B cell (primary cell): ENCODE measurements at regions not wholly inside any gene's neighbourhood (a gene's known extent, or its start where the extent isn't known, plus 50 kb on each side); places are given as distances from the start of the nearest gene placed in this dataset.

ENCODE experiments used
- ATAC-seq: fragments of 200-7000 bp; cut with Tn5 transposase; one replicate; pipeline ENCODE4 v1.10.0; 2021; ENCODE audit warnings: low read depth, mild to moderate bottlenecking, moderate number of reproducible peaks, moderate library complexity
- CTCF ChIA-PET: fragments of 350-600 bp; sonication (Branson Sonifier 250); formaldehyde crosslinking; loops from one replicate; lab custom pipeline; 2021; ENCODE audit warnings: antibody characterized with exemption, inconsistent platforms; lab: Charles Lee
- POLR2A ChIA-PET: fragments of 350-600 bp; sonication (Branson Sonifier 250); formaldehyde crosslinking; loops from one replicate; lab custom pipeline; 2021; ENCODE audit warnings: antibody characterized with exemption; lab: Charles Lee
- DNase-seq: peaks from one replicate; pipeline ENCODE4 v3.0.0; 2013
- H2AFZ ChIP-seq: 2 replicates; pipeline ENCODE4 v1.6.1; 2012; ENCODE audit warnings: mild to moderate bottlenecking, low read depth, low read length; ENCODE audit not compliant: insufficient read depth, poor library complexity, severe bottlenecking
- H3K27ac ChIP-seq, 2 donors: 1 replicate in 1 of 2; 2 replicates in 1 of 2; pipeline ENCODE4 v1.5.1; 2012 to 2013; ENCODE audit warnings: low read length in 2 of 2, mild to moderate bottlenecking in 2 of 2, moderate library complexity in 1 of 2
- H3K27me3 ChIP-seq, 4 experiments: fragments of 200-600 bp in 1 of 4; sonication (generic) in 1 of 4; replicated peaks in 1 of 4; 1 replicate in 2 of 4; 2 replicates in 2 of 4; pipeline versions ENCODE4 v1.6.1 to v1.7.0; 2013 to 2016; ENCODE audit warnings: low read length in 3 of 4, mild to moderate bottlenecking in 2 of 4, mixed read lengths in 1 of 4, moderate library complexity in 1 of 4; ENCODE audit not compliant: insufficient read depth in 4 of 4, control insufficient read depth in 3 of 4; ENCODE audit errors: control extremely low read depth in 1 of 4
- H3K36me3 ChIP-seq, 2 experiments: replicated peaks in 1 of 2; 1 replicate in 1 of 2; 2 replicates in 1 of 2; pipeline versions ENCODE4 v1.6.1 to v1.7.1; 2013; ENCODE audit warnings: low read length in 1 of 2; ENCODE audit not compliant: insufficient read depth in 2 of 2, control insufficient read depth in 1 of 2; ENCODE audit errors: control extremely low read depth in 1 of 2, extremely low read depth in 1 of 2
- H3K4me1 ChIP-seq, 2 donors: fragments of 200-600 bp in 1 of 2; sonication (generic) in 1 of 2; 1 replicate in 1 of 2; 2 replicates in 1 of 2; pipeline versions ENCODE4 v1.5.1 to v1.6.1; 2013 to 2017; ENCODE audit warnings: low read length in 2 of 2; ENCODE audit not compliant: control insufficient read depth in 2 of 2, insufficient read depth in 2 of 2
- H3K4me2 ChIP-seq: replicated peaks from 2 replicates; pipeline ENCODE3; 2012; ENCODE audit warnings: mild to moderate bottlenecking, low read depth, low read length; ENCODE audit not compliant: poor library complexity, severe bottlenecking
- H3K4me3 ChIP-seq, 5 experiments: fragments of 200-600 bp in 1 of 5; sonication (generic) in 1 of 5; 1 replicate in 3 of 5; 2 replicates in 2 of 5; pipeline versions ENCODE4 v1.5.1 to v1.7.0; 2011 to 2016; ENCODE audit warnings: low read length in 4 of 5, mild to moderate bottlenecking in 4 of 5, low read depth in 2 of 5, control low read depth in 1 of 5, moderate library complexity in 1 of 5; ENCODE audit not compliant: insufficient read depth in 1 of 5; ENCODE audit errors: control extremely low read depth in 1 of 5, extremely low read depth in 1 of 5
- H3K79me2 ChIP-seq: fragments of 200-600 bp; sonication (generic); one replicate; pipeline ENCODE4 v1.6.0; 2016; ENCODE audit warnings: low read length; ENCODE audit not compliant: control insufficient read depth, insufficient read depth
- H3K9ac ChIP-seq: fragments of 200-600 bp; sonication (generic); 2 replicates; pipeline ENCODE4 v1.6.1; 2017; ENCODE audit warnings: mild to moderate bottlenecking, low read length, moderate library complexity
- H3K9me3 ChIP-seq, 3 donors: one replicate each; pipeline versions ENCODE4 v1.6.1 to v1.7.1; 2013; ENCODE audit warnings: low read length in 2 of 3; ENCODE audit not compliant: control insufficient read depth in 2 of 3, insufficient read depth in 1 of 3; ENCODE audit errors: control extremely low read depth in 1 of 3
- H4K20me1 ChIP-seq: 2 replicates; pipeline ENCODE4 v1.6.0; 2012; ENCODE audit warnings: mild to moderate bottlenecking, low read length; ENCODE audit not compliant: insufficient read depth, control insufficient read depth, poor library complexity, severe bottlenecking
- H3K27ac Mint-ChIP-seq: one replicate; pipeline ENCODE4 v1.8.0; 2021; ENCODE audit warnings: mixed read lengths
- H3K27me3 Mint-ChIP-seq: one replicate; pipeline ENCODE4 v1.8.0; 2021; ENCODE audit warnings: mixed read lengths
- H3K4me1 Mint-ChIP-seq: one replicate; pipeline ENCODE4 v1.8.0; 2021; ENCODE audit warnings: mixed read lengths
- H3K4me3 Mint-ChIP-seq: one replicate; pipeline ENCODE4 v1.8.0; 2021; ENCODE audit warnings: mixed read lengths
- H3K9me3 Mint-ChIP-seq: one replicate; pipeline ENCODE4 v1.8.0; 2022; ENCODE audit warnings: mixed read lengths; ENCODE audit not compliant: insufficient read depth
- EZH2 ChIP-seq: IDR thresholded peaks from 2 replicates; pipeline ENCODE4 v1.6.1; 2012; ENCODE audit warnings: borderline replicate concordance, low read depth, mild to moderate bottlenecking, moderate library complexity, low read length; ENCODE audit not compliant: insufficient read depth, poor library complexity, severe bottlenecking
- WGBS: methylation state at CpG from one replicate; pipeline ENCODE4 v1.1.5; 2013; ENCODE audit warnings: missing lambda C conversion rate; ENCODE audit not compliant: insufficient coverage; 5-methylcytosine and 5-hydroxymethylcytosine counted together
- intact Hi-C: fragments of 100-400 bp; cut with micrococcal nuclease; formaldehyde crosslinking; loops from one replicate; pipeline ENCODE4 v1.10.0; 2022
- TF ChIP-seq, protein P1 (sequence below): fragments of 200-600 bp; IDR thresholded peaks from one replicate; pipeline ENCODE4 v1.8.0; 2022; ENCODE audit warnings: antibody characterized with exemption, mild to moderate bottlenecking

- no peak for TF ChIP-seq EZH2
- TF ChIP-seq, protein P1, sequence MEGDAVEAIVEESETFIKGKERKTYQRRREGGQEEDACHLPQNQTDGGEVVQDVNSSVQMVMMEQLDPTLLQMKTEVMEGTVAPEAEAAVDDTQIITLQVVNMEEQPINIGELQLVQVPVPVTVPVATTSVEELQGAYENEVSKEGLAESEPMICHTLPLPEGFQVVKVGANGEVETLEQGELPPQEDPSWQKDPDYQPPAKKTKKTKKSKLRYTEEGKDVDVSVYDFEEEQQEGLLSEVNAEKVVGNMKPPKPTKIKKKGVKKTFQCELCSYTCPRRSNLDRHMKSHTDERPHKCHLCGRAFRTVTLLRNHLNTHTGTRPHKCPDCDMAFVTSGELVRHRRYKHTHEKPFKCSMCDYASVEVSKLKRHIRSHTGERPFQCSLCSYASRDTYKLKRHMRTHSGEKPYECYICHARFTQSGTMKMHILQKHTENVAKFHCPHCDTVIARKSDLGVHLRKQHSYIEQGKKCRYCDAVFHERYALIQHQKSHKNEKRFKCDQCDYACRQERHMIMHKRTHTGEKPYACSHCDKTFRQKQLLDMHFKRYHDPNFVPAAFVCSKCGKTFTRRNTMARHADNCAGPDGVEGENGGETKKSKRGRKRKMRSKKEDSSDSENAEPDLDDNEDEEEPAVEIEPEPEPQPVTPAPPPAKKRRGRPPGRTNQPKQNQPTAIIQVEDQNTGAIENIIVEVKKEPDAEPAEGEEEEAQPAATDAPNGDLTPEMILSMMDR, result no peak
- WGBS, result 81% methylated on average over 2 of the region's 5 CpGs
- Mint-ChIP-seq H3K4me1 (no peaks in the 10 kb centered on the region), H3K9me3 (no peaks in the 10 kb centered on the region), H3K27ac (no peak overlapping the region), H3K27me3 (peaks cover 2% of the 10 kb centered on the region), H3K4me3 (no peak overlapping the region)
- Histone ChIP-seq H3K4me2 (no peak overlapping the region), H3K36me3 (no peaks in the 10 kb centered on the region), H2AFZ (no peak overlapping the region), H3K27me3 (no peaks in the 10 kb centered on the region), H3K79me2 (no peaks in the 10 kb centered on the region), H4K20me1 (no peaks in the 10 kb centered on the region), H3K9me3 (peaks cover 0 to 4% (median 0%) of the 10 kb centered on the region in 3 donors), H3K9ac (no peak overlapping the region), H3K4me1 (no peaks in the 10 kb centered on the region), H3K27ac (no peak overlapping the region), H3K4me3 (no peak overlapping the region)
- no peak for ATAC-seq
- no peak for DNase-seq
- POLR2A ChIA-PET, result no interaction called here
- CTCF ChIA-PET, result no interaction called here
- intact Hi-C loops, result no loop called here
These were observed 171.5 kb downstream of the NUAK1 start for GRCh38 chr12:105967038-105967776.

GRCh38 chr12:105968025-105968424, 170.7 kb downstream of the NUAK1 start:
- Histone ChIP-seq H3K4me1 (no peaks in the 10 kb centered on the region), H3K9ac (no peak overlapping the region), H2AFZ (no peak overlapping the region), H4K20me1 (no peaks in the 10 kb centered on the region), H3K4me2 (no peak overlapping the region), H3K36me3 (no peaks in the 10 kb centered on the region), H3K4me3 (no peak overlapping the region), H3K9me3 (peaks cover 0 to 4% (median 0%) of the 10 kb centered on the region in 3 donors), H3K27me3 (no peaks in the 10 kb centered on the region), H3K79me2 (no peaks in the 10 kb centered on the region), H3K27ac (no peak overlapping the region)
- TF ChIP-seq, protein P1, result no peak
- no peak for TF ChIP-seq EZH2
- ATAC-seq (no peak), DNase-seq (no peak)
- no CpG with 5 or more reads among the region's 1 CpG for WGBS
- CTCF ChIA-PET, result no interaction called here
- Mint-ChIP-seq H3K4me1 (no peaks in the 10 kb centered on the region), H3K27me3 (peaks cover 2% of the 10 kb centered on the region), H3K27ac (no peak overlapping the region), H3K4me3 (no peak overlapping the region), H3K9me3 (no peaks in the 10 kb centered on the region)
- POLR2A ChIA-PET, result no interaction called here
- intact Hi-C loops, result no loop called here
